Stomach (tissue), 8 donors: ENCODE measurements at regions not wholly inside any gene's neighbourhood (a gene's known extent, or its start where the extent isn't known, plus 50 kb on each side); places are given as distances from the start of the nearest gene placed in this dataset.

ENCODE experiments used
- DNase-seq, 2 donors: peaks; one replicate each; pipeline versions ENCODE4 v3.0.0 to v3.0.0-alpha.2; 2013 to 2019
- H3K27ac ChIP-seq, 5 donors: fragments of 200-600 bp in 4 of 5; sonication (generic) in 4 of 5; one replicate each; pipeline ENCODE4 v1.5.1; 2013 to 2019; ENCODE audit warnings: mild to moderate bottlenecking in 1 of 5, moderate library complexity in 1 of 5
- H3K27me3 ChIP-seq, 3 donors: fragments of 200-600 bp; sonication (generic); one replicate each; pipeline ENCODE4 v1.5.1; 2017 to 2019; ENCODE audit warnings: mixed run types in 1 of 3
- H3K36me3 ChIP-seq, 4 donors: fragments of 200-600 bp; sonication (generic); 1 replicate in 3 of 4; 2 replicates in 1 of 4; pipeline ENCODE4 v1.5.1; 2016 to 2019
- H3K4me1 ChIP-seq, 4 donors: fragments of 200-600 bp; sonication (generic); one replicate each; pipeline ENCODE4 v1.5.1; 2016 to 2019
- H3K4me3 ChIP-seq, 4 donors: fragments of 200-600 bp; sonication (generic) in 3 of 4; one replicate each; pipeline ENCODE4 v1.5.1; 2016 to 2019; ENCODE audit warnings: mild to moderate bottlenecking in 1 of 4
- H3K9me3 ChIP-seq, 4 donors: fragments of 200-600 bp; sonication (generic); one replicate each; pipeline ENCODE4 v1.5.1; 2016 to 2019
- EP300 ChIP-seq: sonication (generic); formaldehyde crosslinking; IDR thresholded peaks from one replicate; pipeline ENCODE4 v1.6.1; 2017; ENCODE audit warnings: antibody characterized with exemption
- POLR2A ChIP-seq, 4 donors: fragments of 450-650 bp; IDR thresholded peaks; one replicate each; pipeline ENCODE4 v1.6.1; 2016; ENCODE audit warnings: antibody characterized with exemption in 4 of 4, control low read depth in 2 of 4, mild to moderate bottlenecking in 1 of 4, moderate library complexity in 1 of 4
- POLR2AphosphoS5 ChIP-seq, 3 donors: sonication (generic); formaldehyde crosslinking; IDR thresholded peaks; one replicate each; pipeline ENCODE4 v1.6.1; 2016; ENCODE audit warnings: antibody characterized with exemption in 3 of 3
- WGBS, 5 donors: extraction: QIAGEN DNeasy Blood & Tissue Kit in 3 of 5; methylation state at CpG; one replicate each; pipeline versions ENCODE4 v1.1.5 to v1.1.7; 2013 to 2018; 5-methylcytosine and 5-hydroxymethylcytosine counted together
- intact Hi-C: fragments of 100-400 bp; cut with DNase I; formaldehyde crosslinking; loops from one replicate; pipeline ENCODE4 v1.15.1; 2023; ENCODE audit warnings: low total_unique reads
- TF ChIP-seq, protein P1 (sequence below), 7 experiments: fragments of 450-650 bp in 4 of 7; fragments of 200-600 bp in 3 of 7; sonication (generic) in 3 of 7; IDR thresholded peaks; one replicate each; pipeline ENCODE4 v1.5.1; 2016 to 2019; ENCODE audit warnings: antibody characterized with exemption in 7 of 7, control low read depth in 2 of 7, mild to moderate bottlenecking in 1 of 7
- donor health status: healthy with polysubstance abuse.
- donor health status: Bipolar disorder and iron deficiency.
- donor health status: healthy.

- Histone ChIP-seq H3K27me3 (no peaks in the 10 kb centered on the region), H3K9me3 (no peaks in the 10 kb centered on the region), H3K36me3 (no peaks in the 10 kb centered on the region), H3K4me1 (no peaks in the 10 kb centered on the region), H3K4me3 (no peak overlapping the region), H3K27ac (no peak overlapping the region)
- WGBS, 5 donors = 83 to 93% (median 85%) methylated on average over 4 of the region's 4 CpGs
- no peak for DNase-seq
- intact Hi-C loops = no loop called here
- no peak for TF ChIP-seq POLR2AphosphoS5 (IDR thresholded peaks at IDR 0.05)
- no peak for TF ChIP-seq POLR2A (IDR thresholded peaks at IDR 0.05)
- TF ChIP-seq, protein P1, sequence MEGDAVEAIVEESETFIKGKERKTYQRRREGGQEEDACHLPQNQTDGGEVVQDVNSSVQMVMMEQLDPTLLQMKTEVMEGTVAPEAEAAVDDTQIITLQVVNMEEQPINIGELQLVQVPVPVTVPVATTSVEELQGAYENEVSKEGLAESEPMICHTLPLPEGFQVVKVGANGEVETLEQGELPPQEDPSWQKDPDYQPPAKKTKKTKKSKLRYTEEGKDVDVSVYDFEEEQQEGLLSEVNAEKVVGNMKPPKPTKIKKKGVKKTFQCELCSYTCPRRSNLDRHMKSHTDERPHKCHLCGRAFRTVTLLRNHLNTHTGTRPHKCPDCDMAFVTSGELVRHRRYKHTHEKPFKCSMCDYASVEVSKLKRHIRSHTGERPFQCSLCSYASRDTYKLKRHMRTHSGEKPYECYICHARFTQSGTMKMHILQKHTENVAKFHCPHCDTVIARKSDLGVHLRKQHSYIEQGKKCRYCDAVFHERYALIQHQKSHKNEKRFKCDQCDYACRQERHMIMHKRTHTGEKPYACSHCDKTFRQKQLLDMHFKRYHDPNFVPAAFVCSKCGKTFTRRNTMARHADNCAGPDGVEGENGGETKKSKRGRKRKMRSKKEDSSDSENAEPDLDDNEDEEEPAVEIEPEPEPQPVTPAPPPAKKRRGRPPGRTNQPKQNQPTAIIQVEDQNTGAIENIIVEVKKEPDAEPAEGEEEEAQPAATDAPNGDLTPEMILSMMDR (IDR thresholded peaks at IDR 0.05) = no peak
- no peak for TF ChIP-seq EP300
Observed at GRCh38 chr1:168823988-168824387, 95.0 kb upstream of the DPT start.

- intact Hi-C loops = no loop called here
Observed at GRCh38 chr1:168824418-168825065, 95.5 kb upstream of the DPT start.

DNA sequence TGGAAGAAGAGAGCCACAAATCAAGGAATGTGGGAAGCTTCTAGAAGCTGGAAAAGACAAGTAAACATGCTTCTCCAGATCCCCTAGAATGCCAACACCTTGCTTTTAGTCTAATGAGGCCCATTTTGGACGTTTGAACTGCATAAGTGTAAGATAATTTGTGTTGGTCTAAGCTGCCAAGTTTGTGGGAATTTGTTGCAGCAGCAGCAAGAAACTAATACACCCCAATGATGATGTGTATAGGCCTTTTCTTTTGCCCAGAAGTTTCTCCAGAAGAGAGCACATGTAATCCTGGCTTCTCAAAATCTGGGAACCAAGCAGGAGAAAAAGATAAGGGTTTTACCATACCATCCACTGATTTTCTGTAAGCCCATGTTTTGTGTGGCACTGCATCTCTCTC, 96.1 kb upstream of the DPT start:
- Histone ChIP-seq H3K9me3 (no peaks in the 10 kb centered on the region), H3K27ac (no peak overlapping the region), H3K4me1 (no peaks in the 10 kb centered on the region), H3K4me3 (no peak overlapping the region), H3K27me3 (no peaks in the 10 kb centered on the region), H3K36me3 (no peaks in the 10 kb centered on the region)
- TF ChIP-seq, protein P1 (IDR thresholded peaks at IDR 0.05) = no peak
- TF ChIP-seq POLR2AphosphoS5 (IDR thresholded peaks at IDR 0.05) = no peak
- no peak for TF ChIP-seq POLR2A (IDR thresholded peaks at IDR 0.05)
- TF ChIP-seq EP300 = no peak
- intact Hi-C loops = no loop called here
- no peak for DNase-seq
- WGBS, 5 donors = 24 to 60% (median 50%) methylated on average over 1 of the region's 1 CpG

More at GRCh38 chr1:168824418-168825065, 95.5 kb upstream of the DPT start:
- Histone ChIP-seq H3K4me1 (no peaks in the 10 kb centered on the region), H3K36me3 (no peaks in the 10 kb centered on the region), H3K27ac (no peak overlapping the region), H3K27me3 (no peaks in the 10 kb centered on the region), H3K4me3 (no peak overlapping the region), H3K9me3 (no peaks in the 10 kb centered on the region)
- no peak for DNase-seq
- TF ChIP-seq EP300 = no peak
- TF ChIP-seq, protein P1 (IDR thresholded peaks at IDR 0.05) = no peak
- TF ChIP-seq POLR2A (IDR thresholded peaks at IDR 0.05) = no peak
- no peak for TF ChIP-seq POLR2AphosphoS5 (IDR thresholded peaks at IDR 0.05)
- 81 to 100% (median 83%) methylated on average over 2 of the region's 2 CpGs for WGBS, 5 donors

DNA sequence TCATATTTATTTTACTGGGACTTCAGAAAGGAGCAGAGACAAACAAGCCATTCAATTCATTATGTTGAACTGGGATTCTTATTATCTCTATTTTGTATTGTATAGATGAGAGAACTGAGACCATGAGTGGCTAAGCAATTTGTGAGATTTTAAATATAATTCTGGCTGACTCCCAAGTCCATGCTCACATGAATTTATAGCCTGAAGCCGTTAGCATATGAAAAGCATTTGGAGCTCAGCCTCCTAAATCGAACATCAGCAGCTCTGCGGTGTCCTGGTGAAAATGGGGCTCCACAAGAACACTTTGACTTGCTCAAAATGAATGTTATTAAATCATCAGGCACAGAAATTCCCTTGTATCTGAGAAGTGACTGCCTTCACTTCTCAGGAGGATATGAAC, 96.8 kb upstream of the DPT start:
- no peaks in the 10 kb centered on the region for H3K36me3 ChIP-seq
- intact Hi-C loops = no loop called here
- DNase-seq = no peak
- H3K4me1 ChIP-seq = peaks cover 0 to under 1% (median 0%) of the 10 kb centered on the region in 4 donors
- no peak overlapping the region for H3K27ac ChIP-seq
- no peak overlapping the region for H3K4me3 ChIP-seq
- TF ChIP-seq POLR2A (IDR thresholded peaks at IDR 0.05) (no peak), POLR2AphosphoS5 (IDR thresholded peaks at IDR 0.05) (no peak), EP300 (no peak)
- TF ChIP-seq, protein P1 (IDR thresholded peaks at IDR 0.05) = no peak
- H3K27me3 ChIP-seq = no peaks in the 10 kb centered on the region
- H3K9me3 ChIP-seq = no peaks in the 10 kb centered on the region
- WGBS, 5 donors = 82 to 89% (median 87%) methylated on average over 3 of the region's 3 CpGs
